OCI-LY3 (cell line): ENCODE measurements at regions not wholly inside any gene's neighbourhood (a gene's known extent, or its start where the extent isn't known, plus 50 kb on each side); places are given as distances from the start of the nearest gene placed in this dataset.

ENCODE experiments used
- H2AFZ ChIP-seq: fragments of 200-600, 300-600 bp; shearing (Covaris generic); 2 replicates; pipeline ENCODE4 v1.6.0; 2014; ENCODE audit warnings: antibody characterized with exemption, low read depth, low read length
- H3K27ac ChIP-seq: fragments of 200-600, 300-600 bp; sonication (generic); 2 replicates; pipeline ENCODE4 v1.5.1; 2014; ENCODE audit warnings: mild to moderate bottlenecking, low read length, moderate library complexity, mixed read lengths
- H3K27me3 ChIP-seq: fragments of 200-600, 300-600 bp; sonication (generic); 2 replicates; pipeline ENCODE4 v1.6.1; 2014; ENCODE audit warnings: low read depth, low read length, mixed read lengths
- H3K36me3 ChIP-seq: fragments of 200-600, 300-600 bp; sonication (generic); replicated peaks from 2 replicates; pipeline ENCODE3; 2014; ENCODE audit warnings: low read depth, low read length, mixed read lengths
- H3K4me1 ChIP-seq: fragments of 300-600, 200-600 bp; sonication (generic); 2 replicates; pipeline ENCODE4 v1.6.1; 2014; ENCODE audit warnings: low read length, mixed read lengths
- H3K4me2 ChIP-seq: fragments of 200-600, 300-600 bp; sonication (generic); 2 replicates; pipeline ENCODE4 v1.6.1; 2014; ENCODE audit warnings: low read length, mixed read lengths
- H3K4me3 ChIP-seq: fragments of 300-600, 200-600 bp; sonication (generic); 2 replicates; pipeline ENCODE4 v1.5.1; 2014; ENCODE audit warnings: antibody characterized with exemption, mild to moderate bottlenecking, low read length, moderate library complexity
- H3K79me2 ChIP-seq: fragments of 300-600, 200-600 bp; shearing (Covaris generic); 2 replicates; pipeline ENCODE4 v1.6.1; 2014; ENCODE audit warnings: mild to moderate bottlenecking, low read length, mixed read lengths
- H3K9ac ChIP-seq: fragments of 300-600, 200-600 bp; shearing (Covaris generic); 2 replicates; pipeline ENCODE4 v1.6.0; 2014; ENCODE audit warnings: mild to moderate bottlenecking, low read length, moderate library complexity
- H3K9me3 ChIP-seq: fragments of 200-600, 300-600 bp; shearing (Covaris generic); 2 replicates; pipeline ENCODE4 v1.6.1; 2014; ENCODE audit warnings: low read length, mixed read lengths; ENCODE audit not compliant: insufficient read depth
- H4K20me1 ChIP-seq: fragments of 200-600, 300-600 bp; sonication (generic); 2 replicates; pipeline ENCODE4 v1.6.1; 2016; ENCODE audit warnings: low read length, mixed read lengths; ENCODE audit not compliant: insufficient read depth
- EZH2phosphoT487 ChIP-seq: fragments of 200-600 bp; shearing (Covaris generic); IDR thresholded peaks from 2 replicates; pipeline ENCODE4 v1.6.1; 2018; ENCODE audit warnings: antibody characterized with exemption, mixed run types, low read depth
- TF ChIP-seq, protein P1 (sequence below): fragments of 200-600, 300-600 bp; sonication (generic); IDR thresholded peaks from 2 replicates; pipeline ENCODE4 v1.5.1; 2014; ENCODE audit warnings: antibody characterized with exemption, low read length, low read depth

DNA sequence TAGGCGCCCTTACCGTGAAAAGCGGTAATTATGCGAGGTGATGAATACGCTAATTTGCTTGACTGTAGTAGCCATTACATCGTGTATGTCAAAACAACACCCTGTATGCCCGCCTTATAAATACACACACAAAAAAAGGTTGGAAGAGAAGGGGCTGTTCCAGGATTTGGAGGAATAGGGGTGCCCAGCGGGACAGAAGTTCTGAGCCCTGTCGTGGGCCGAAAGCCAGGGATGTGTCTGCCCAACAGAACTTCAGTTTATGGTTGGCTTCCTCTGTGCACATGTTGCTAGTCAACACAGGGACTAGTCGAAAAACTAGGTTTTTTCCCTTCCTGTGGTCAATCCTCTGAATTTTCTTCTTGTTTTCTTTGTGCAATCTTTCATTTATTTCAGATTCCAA, 182.5 kb downstream of the ACKR3 start:
- H3K9ac ChIP-seq = no peak overlapping the region
- H3K4me1 ChIP-seq = no peaks in the 10 kb centered on the region
- no peak overlapping the region for H2AFZ ChIP-seq
- H3K36me3 ChIP-seq = no peaks in the 10 kb centered on the region
- H3K27ac ChIP-seq = no peak overlapping the region
- no peaks in the 10 kb centered on the region for H4K20me1 ChIP-seq
- no peaks in the 10 kb centered on the region for H3K27me3 ChIP-seq
- no peak overlapping the region for H3K4me2 ChIP-seq
- no peaks in the 10 kb centered on the region for H3K79me2 ChIP-seq
- no peaks in the 10 kb centered on the region for H3K9me3 ChIP-seq
- no peak overlapping the region for H3K4me3 ChIP-seq
- no peak for TF ChIP-seq EZH2phosphoT487
- TF ChIP-seq, protein P1, sequence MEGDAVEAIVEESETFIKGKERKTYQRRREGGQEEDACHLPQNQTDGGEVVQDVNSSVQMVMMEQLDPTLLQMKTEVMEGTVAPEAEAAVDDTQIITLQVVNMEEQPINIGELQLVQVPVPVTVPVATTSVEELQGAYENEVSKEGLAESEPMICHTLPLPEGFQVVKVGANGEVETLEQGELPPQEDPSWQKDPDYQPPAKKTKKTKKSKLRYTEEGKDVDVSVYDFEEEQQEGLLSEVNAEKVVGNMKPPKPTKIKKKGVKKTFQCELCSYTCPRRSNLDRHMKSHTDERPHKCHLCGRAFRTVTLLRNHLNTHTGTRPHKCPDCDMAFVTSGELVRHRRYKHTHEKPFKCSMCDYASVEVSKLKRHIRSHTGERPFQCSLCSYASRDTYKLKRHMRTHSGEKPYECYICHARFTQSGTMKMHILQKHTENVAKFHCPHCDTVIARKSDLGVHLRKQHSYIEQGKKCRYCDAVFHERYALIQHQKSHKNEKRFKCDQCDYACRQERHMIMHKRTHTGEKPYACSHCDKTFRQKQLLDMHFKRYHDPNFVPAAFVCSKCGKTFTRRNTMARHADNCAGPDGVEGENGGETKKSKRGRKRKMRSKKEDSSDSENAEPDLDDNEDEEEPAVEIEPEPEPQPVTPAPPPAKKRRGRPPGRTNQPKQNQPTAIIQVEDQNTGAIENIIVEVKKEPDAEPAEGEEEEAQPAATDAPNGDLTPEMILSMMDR = no peak

DNA sequence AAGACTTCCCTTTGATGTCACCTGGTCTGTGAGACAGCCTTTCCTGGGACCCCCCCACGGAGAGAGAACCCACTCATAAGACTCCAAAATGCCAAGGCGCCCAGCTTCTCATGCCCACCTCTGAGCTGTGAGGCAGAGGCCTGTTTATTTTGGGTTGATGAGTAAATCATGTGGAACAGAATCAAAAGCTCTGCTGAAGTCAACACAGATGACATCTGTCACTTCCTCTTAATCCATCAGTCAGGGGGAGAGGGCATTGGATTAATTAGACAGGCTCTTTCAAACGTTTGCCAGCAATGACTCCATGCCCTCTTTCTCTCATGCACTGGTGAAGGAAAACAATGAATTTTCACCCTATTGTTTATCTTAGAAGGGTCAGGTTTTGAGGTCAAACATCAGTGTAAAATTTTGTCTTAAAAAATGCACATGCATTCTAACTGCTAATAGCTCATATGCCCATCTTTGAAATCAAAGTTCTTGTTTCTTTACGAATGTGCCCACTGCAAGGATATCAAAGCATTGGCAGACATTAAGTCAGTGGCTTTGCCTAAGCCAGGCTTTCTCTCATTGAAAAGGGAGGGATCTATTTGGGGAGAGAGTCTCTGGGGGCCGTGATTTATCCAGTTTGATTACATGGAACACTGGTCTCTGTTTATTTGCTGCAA, 184.1 kb downstream of the ACKR3 start:
- no peaks in the 10 kb centered on the region for H3K36me3 ChIP-seq
- H3K4me2 ChIP-seq = no peak overlapping the region
- no peaks in the 10 kb centered on the region for H3K79me2 ChIP-seq
- H3K27me3 ChIP-seq = no peaks in the 10 kb centered on the region
- H2AFZ ChIP-seq = no peak overlapping the region
- no peaks in the 10 kb centered on the region for H3K9me3 ChIP-seq
- no peak overlapping the region for H3K4me3 ChIP-seq
- no peaks in the 10 kb centered on the region for H3K4me1 ChIP-seq
- TF ChIP-seq EZH2phosphoT487 = no peak
- TF ChIP-seq, protein P1 = no peak
- no peaks in the 10 kb centered on the region for H4K20me1 ChIP-seq
- no peak overlapping the region for H3K27ac ChIP-seq
- H3K9ac ChIP-seq = no peak overlapping the region

DNA sequence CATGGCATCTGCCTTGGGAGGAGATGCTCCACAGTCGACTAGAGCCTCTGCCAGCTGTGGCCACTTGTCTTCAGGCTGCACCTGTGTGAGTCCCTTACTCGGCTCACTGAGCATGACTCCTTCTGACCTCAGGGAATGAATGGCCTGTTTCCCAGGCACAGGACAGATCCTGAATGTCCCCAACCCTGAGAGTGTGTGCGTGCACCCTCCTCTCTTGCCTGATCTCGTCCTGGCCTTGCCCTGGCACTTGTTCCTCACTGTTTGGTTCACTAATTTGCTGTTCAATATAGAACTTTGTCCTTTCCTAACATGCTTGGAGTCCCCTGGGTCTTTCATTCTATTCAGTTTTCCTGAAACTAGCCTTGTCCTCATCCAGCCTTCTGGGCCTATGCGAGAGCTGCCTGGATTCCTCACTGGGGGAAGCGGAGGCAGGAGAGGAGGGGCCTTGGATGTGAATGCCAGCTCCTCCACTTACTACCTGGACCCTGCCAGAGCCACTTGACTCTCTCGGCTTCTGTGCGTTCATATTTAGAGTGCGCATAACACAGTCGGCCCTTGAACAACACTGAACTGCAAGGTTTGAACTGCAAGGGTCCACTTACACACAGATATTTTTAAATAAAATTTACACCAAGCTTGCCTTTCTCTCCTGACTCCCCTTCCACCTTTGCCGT, 184.8 kb downstream of the ACKR3 start:
- H3K36me3 ChIP-seq = no peaks in the 10 kb centered on the region
- H3K79me2 ChIP-seq = no peaks in the 10 kb centered on the region
- H3K9ac ChIP-seq = no peak overlapping the region
- H2AFZ ChIP-seq = no peak overlapping the region
- H3K4me1 ChIP-seq = no peaks in the 10 kb centered on the region
- H3K9me3 ChIP-seq = no peaks in the 10 kb centered on the region
- no peak overlapping the region for H3K4me3 ChIP-seq
- no peaks in the 10 kb centered on the region for H4K20me1 ChIP-seq
- no peak overlapping the region for H3K4me2 ChIP-seq
- no peak for TF ChIP-seq EZH2phosphoT487
- TF ChIP-seq, protein P1 = no peak
- H3K27me3 ChIP-seq = no peaks in the 10 kb centered on the region
- no peak overlapping the region for H3K27ac ChIP-seq

DNA sequence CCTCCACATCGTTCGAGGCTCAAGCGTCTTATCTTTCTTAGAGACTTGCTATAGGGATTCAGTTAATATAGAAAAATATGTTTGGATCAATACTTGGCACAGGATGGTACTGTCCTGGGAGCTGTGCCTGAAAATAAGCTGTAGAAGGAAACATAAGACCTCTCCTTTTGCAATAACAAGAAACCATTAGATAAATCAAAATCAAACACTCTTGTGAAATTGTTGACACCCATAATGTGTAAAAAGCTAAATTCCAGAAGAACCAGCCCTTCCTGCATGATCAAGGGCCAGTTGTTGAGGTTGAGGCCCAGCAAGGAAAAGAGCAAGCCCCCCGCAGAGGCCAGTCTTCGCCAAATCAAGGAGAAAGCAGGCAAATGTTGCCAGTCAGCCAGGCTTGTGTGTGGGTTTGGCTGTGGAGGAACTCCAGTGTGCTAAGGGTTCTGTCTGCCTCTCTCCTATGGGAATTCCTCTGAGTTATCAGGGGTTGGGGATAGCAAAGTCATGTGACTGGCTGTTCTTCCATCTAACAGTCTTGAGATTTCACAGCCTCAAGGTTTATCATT, 185.7 kb downstream of the ACKR3 start:
- Histone ChIP-seq H4K20me1 (no peaks in the 10 kb centered on the region), H3K4me1 (no peaks in the 10 kb centered on the region), H3K27ac (no peak overlapping the region), H3K4me3 (no peak overlapping the region), H2AFZ (no peak overlapping the region), H3K4me2 (no peak overlapping the region), H3K9me3 (no peaks in the 10 kb centered on the region), H3K9ac (no peak overlapping the region), H3K79me2 (no peaks in the 10 kb centered on the region), H3K36me3 (no peaks in the 10 kb centered on the region), H3K27me3 (no peaks in the 10 kb centered on the region)
- TF ChIP-seq, protein P1 = no peak
- TF ChIP-seq EZH2phosphoT487 = no peak
